ENCODE measurements at regions not wholly inside any gene's neighbourhood (a gene's known extent, or its start where the extent isn't known, plus 50 kb on each side); places are given as distances from the start of the nearest gene placed in this dataset.
"Not testable (repeated sequence)": the region's sequence is repeated elsewhere in the genome, so short reads cannot be mapped to it uniquely, and the experiment has no call there.

DNA sequence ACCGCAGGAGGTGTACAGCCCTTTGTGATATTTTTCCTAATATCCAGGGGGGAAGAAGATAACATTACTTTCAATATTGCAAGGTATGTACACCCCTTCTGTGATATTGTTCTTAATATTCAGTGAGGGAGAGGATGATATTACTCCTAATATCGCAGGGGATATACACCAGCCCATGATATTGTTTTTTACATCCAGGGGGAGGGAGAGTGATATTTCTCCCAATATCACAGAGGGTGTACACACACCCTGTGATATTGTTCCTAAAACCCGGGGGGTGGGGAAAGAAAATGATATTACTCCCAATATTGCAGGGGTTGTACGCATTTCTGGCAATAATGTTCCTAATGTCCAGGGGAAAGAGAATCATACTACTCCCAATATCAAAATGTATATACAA lies 58.0 kb upstream of the SLC25A48 start:
- DNase-seq (ENCODE audit: low spot score), result no peak

DNA sequence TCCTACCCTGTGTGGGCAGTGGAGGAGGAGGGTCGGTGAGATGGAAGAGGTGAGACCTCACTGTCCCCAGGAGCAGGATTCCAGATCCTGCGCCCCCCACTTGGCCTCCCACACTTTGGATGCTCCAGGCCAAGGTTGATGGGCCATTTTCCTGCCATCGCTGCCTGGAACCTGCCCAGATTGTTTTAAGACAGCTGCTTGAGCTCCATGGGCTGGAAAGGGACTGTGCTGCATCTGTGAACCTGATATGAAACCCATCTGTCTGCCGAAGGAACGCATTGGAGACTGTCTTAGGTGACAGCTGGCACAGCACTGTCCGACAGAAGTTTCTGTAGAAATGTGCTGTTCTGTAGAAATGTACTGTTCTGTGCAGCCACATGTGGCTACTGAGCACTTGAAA lies 72.7 kb upstream of the SLC25A48 start:
- DNase-seq (ENCODE audit: low spot score), result no peak

DNA sequence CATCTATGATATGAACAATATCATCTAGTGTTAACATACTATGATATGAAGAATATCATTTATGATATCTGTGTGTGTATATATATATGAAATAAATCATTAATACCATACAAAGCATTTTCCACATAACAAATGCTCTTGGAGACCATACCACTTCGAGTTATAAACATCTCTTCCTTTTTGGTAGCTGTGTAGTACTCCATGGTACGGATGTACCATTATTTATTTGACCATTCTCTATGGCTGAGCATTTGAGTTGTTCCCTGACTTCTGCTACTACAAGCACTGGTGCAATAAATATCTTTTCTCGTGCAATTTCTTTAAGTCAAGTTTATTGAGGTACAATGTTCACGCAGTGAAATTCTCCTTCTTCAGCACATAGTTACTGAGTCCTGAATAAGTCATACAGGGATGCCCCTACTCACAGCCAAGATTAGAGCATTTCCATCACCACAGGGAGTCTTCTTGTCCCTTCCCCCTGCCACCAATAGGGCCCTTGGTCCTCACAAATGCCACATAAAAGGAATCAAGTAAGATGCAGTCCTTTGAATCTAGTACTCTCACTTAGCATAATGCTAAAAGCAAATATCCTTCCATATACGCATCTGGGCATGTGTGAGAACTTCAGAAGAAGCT lies 75.2 kb upstream of the SLC25A48 start:
- DNase-seq (ENCODE audit: low spot score), result no peak

DNA sequence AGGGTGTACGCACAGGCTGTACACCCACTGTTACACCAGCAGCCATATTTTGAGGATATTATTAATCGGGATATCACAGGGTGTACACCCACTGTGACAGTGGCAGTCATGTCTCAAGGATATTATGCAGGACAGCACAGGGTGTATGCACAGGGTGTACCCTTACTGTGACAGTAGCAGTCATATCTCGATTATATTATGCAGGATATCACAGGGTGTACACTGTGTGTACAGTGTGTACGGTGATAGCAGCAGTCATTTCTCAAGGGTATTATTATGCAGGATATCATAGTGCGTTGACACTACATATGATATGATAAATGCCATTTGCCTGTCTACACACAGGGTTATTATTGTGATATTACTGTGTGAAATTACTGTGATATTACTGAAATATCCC lies 80.5 kb upstream of the SLC25A48 start:
- no peak for DNase-seq (ENCODE audit: low spot score)

DNA sequence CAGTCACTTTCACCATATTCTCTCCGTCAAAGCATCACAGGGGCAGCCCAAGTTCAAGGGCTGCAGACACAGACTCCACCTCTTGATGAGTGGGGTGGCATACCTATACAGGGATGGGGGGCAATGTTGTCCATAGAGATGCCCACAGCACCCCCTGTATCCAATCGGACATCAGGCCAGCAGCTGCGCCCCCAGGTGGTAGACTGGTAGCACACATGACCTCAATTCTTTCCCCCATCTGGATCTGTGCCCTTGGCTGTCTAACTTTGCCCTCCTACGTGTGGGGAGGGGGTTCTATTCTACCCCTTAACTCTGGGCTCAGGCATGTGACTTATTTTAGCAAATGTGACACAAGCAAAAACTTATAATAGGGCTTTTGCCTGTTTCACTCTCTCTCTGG lies 84.0 kb upstream of the SLC25A48 start:
- peak; percentile 6 for DNase-seq (ENCODE audit: low spot score)

DNA sequence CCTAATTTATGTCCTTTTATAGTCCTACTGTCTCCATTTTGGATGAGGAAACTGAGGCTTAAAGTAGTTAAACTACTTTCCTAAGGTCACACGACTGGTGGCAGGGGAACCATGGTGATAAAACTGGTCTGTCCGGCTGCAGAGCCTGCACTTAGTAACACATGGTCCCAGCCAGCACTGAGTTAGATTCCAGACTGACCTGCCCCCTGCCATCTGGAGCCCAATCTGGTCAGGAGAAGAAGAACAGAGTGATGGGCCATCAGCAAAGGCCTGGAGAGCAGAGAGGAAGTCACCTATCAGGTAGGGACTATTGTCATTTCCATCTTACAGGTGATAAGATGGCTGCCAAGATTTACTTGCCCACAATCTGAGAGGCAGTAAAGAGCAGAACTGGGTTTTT lies 86.6 kb upstream of the SLC25A48 start:
- no peak for DNase-seq (ENCODE audit: low spot score)

DNA sequence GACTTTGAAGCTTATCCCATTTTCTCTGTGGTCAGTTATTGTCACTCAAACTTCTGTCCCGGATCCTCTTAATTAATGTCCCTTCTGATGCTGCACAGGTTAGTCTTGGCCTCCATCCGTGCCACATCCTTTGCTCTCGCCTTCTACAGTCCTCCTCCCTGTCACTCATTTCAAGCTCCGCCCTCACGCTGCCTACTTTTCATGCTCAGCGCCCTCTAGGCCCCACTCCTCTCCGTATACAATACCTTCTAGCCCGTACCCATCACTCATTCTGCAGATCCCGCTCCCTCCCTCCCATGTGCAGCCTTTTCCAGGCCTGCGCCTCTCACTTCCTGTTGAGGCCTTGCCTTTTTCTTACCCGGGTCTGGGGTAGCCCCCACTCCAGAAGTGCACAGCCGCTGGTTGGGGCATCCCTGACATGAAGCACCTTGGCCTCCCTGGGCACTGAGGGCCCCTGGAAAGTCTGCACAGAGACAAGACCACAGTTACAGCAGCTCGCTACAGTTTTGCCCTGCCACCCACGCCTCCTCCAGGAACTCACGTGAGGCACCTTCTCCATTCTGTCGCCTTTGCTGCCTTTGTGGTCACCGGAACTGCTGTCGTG lies 88.5 kb upstream of the SLC25A48 start:
- peak; percentile 8 for DNase-seq (ENCODE audit: low spot score)

DNA sequence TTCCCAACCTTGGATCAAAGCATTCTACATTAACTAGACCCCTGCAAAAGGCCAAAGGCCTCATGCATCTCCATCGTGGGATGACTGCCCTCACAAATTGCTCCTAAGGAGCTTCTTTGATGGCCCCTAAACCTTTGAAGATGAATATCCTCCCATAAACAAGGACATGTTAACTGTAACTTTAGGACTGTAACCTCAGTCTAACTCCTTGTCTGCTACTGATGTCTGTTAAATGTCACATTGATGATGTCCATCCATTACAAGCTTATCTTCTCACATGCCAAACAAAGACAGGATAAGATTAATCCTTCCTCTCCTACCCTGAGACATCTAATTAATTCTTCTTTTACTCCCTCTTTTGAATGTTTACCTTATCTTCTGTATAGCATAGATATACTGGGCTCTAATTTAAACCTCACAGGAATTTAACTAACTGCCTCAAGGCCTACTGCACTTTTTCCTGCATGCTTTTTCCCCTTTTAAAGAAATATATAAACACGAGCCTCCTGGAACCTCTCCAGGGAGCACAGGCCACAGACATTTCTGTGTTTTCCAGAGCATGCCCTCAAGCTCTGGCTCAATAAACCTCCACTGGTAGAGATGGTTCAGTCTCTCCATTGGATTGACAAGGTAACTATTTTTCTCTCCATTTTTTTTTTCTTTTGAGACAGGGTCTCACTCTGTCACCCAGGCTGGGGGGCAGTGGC lies 90.6 kb upstream of the SLC25A48 start:
- no peak for DNase-seq (ENCODE audit: low spot score)

DNA sequence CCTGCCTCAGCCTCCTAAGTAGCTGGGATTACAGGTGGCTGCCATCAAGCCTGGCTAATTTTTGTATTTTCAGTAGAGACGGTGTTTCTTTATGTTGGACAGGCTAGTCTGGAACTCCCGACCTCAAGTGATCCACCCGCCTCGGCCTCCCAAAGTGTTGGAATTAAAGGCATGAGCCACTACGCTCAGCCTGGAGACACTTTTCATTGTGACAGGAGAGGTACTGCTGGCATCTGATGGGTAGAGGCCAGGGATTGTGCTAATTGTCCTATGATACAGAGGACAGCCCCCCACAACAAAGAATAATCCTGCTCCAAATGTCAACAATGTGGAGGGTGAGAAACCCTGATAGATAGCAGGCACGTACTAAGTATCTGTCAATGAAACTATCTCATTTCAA lies 91.3 kb upstream of the SLC25A48 start:
- no peak for DNase-seq (ENCODE audit: low spot score)

DNA sequence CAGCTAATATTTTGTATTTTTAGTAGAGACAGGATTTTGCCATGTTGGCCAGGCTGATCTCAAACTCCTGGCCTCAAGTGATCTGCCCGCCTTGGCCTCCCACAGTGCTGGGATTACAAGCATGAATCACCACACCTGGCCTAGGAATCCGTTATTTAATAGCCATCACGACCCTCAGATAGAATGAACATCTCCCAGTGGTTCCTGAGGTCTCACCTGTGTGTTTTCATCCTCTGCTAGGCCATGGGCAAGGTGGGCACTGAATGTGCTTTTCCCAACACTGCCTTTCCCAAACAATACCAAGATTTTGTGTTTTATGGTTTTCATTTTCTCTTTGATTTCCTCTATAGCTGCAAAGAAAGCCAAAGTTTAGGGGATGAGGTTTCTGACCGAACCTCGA lies 92.2 kb upstream of the SLC25A48 start:
- DNase-seq (ENCODE audit: low spot score), result not testable (repeated sequence)

DNA sequence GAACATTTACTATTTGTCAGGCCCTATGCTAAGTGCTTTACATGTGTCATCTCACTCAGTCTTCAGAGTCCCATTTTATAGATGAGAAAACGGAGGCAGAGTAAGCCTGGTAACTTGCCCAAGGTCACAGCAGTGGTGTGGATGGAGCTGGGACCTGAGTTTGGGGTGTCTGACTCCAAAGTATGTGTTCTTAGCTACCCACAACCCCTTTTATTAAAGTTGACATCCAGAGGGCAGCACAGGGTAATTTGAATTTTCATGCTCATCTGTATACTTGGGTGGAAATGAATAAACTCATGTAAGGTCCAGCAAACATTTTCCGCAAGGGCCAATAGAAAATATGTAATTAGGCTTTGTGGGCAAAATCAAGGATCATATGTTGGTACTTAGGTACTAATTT lies 93.4 kb upstream of the SLC25A48 start:
- DNase-seq (ENCODE audit: low spot score), result peak; percentile 16

DNA sequence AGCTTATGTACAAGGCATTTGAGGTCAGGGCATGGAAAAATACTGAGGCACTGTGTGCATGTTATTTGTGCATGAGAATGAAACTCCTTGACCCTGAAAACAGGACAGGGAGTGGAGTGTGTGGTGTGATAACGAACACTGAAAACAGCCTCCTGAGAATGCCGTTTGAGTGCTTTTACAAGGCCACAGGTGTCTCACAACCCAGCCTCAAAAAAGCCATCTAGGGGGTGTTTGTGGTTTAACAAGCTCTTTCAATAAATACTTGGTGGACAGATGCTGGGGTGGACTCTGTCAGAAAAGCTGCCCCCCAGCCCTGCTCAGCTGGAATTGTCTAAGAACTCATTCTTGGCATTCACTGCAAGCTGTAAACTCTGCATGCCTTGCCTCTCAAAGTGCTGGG lies 94.0 kb upstream of the SLC25A48 start:
- DNase-seq (ENCODE audit: low spot score), result no peak

DNA sequence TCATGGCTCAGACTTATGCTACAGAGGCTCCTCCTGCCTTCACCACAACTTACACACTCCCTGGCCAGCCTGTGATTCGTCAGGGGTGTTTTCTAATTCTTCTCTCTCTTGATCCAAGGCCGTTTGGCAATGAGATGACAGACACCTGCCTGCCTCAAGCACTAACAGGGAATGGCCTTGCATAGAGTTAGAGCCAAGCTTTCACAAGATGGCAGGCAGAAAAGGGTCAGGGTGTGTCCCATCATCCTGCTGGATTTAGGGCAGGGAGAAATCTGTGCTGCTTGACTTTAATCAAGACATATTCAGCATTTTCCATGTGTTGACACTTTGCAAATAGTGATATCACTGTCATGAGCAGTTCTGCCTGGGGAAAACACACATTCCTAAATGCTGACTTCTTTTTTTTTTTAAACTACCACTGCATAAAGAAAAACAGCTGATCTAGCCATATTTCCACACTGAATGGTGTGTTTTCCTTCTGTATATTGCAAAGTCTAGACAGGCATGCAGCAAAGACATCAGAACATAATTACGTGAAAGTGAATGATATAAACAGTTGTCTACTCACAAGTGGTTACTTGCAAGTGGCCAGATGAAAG lies 95.0 kb upstream of the SLC25A48 start:
- no peak for DNase-seq (ENCODE audit: low spot score)

DNA sequence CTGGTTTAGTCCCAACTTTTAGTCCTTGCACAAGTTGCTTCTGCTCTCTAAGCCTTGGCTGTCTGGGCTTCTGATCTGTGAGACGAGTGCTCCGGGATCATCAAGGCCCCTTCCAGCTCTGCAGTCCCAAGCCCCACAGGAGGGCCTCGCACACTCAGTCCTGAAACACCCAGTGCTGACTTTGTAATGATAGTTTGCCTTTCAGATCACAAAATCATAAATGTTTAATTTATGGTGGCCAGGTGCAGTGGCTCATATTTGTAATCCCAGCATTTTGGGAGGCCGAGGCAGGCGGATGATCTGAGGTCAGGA lies 95.9 kb upstream of the SLC25A48 start:
- no peak for DNase-seq (ENCODE audit: low spot score)

DNA sequence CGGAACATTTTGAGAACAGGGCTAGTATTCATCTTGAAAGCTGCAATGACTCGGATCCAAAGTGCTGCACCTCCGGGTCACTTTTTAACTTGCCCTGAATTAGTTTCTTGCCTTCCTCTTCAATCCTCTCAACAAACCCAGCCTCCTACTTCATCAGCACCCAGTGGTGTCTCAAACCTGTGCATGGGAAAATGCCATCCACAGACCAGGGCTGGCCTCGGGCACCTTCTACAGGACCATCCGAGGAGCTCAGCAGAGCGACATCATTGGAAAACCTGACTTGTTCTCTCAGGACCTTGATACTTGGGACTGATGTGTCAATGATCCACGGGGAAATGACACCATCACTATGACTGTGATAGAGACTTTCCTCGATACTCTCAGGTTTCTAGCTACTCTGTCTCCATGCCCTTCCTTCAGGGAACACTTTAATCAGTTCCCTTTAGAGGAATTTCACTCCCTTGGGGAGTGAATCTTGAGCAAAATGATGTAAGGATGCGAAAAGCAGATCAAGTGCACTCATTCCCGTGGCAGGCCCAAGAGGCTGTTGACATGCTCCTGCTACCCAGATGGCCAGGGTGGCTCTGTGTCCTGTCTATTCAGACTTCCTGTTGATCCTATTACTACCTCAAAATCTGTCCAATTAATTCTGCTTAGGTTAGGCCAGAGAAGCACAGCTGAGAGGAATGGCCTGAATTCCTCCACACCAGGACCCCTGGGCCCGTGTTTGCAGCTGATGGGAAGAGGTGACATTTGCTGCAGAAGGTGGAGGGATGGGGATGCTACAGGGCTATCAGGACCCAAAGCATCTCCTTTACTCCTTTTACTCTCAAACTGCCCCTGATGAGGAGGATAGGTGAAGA lies 96.5 kb upstream of the SLC25A48 start:
- DNase-seq (ENCODE audit: low spot score), result no peak

DNA sequence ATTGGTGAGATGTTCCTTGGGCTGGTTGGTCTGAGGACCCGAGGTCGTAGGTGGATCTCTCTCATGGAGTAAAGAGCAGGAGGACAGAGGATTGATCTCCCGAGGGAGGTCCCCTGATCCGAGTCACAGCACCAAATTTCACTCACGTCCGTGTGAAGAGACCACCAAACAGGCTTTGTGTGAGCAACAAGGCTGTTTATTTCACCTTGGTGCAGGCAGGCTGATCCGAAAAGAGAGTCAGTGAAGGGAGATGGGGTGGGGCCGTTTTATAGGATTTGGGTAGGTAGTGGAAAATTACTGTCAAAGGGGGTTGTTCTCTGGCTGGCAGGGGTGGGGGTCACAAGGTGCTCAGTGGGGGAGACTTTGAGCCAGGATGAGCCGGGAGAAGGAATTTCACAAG lies 97.5 kb upstream of the SLC25A48 start:
- not testable (repeated sequence) for DNase-seq (ENCODE audit: low spot score)

DNA sequence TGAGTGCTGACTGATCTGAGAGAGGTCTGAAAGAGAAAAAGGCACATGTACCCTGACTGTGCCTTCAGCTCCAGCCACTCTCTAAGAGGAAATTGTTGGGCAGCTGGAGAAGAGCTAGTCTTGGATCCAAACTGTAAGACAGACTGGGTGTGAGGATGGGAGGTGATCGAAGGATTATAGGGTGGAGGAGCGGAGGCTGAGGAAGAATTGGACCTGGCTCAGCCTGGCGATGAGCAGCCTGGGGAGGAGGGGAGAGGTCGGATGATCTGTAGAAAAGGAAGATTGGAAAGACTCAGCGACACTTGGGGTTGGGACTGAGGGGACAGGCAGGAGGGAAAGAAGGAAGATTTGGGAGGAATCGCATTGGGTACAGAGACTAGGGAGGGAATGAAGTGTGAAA lies 98.6 kb upstream of the SLC25A48 start:
- no peak for DNase-seq (ENCODE audit: low spot score)

DNA sequence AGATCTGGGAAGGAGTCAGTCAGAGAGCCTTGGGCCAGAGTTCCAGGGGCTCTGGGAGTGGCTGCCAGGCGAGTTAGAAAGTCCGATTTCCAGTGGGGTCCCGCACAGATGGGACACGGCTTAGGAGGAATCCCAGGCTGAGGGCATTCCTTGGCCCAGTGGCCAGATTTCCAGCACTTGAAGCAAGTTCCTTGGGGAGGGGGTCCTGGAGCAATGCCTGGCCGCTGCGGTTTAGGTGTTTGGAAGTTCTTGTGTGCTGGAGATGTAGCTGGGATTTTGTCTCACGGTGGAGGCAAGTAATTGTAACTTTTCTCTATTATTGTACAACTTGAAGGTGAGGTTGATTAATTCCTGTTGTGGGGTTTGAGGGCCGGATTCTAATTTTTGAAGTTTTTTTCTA lies 99.5 kb upstream of the SLC25A48 start:
- not testable (repeated sequence) for DNase-seq (ENCODE audit: low spot score)

DNA sequence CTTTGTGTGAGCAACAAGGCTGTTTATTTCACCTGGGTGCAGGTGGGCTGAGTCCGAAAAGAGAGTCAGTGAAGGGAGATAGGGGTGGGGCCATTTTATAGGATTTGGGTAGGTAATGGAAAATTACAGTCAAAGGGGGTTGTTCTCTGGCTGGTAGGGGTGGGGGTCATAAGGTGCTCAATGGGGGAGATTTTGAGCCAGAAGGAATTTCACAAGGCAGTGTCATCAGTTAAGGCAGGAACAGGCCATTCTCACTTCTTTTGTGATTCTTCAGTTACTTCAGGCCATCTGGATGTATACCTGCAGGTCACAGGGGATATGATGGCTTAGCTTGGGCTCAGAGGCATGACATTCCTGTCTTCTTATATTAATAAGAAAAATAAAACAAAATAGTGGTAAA lies 103.4 kb upstream of the SLC25A48 start:
- not testable (repeated sequence) for DNase-seq (ENCODE audit: low spot score)

DNA sequence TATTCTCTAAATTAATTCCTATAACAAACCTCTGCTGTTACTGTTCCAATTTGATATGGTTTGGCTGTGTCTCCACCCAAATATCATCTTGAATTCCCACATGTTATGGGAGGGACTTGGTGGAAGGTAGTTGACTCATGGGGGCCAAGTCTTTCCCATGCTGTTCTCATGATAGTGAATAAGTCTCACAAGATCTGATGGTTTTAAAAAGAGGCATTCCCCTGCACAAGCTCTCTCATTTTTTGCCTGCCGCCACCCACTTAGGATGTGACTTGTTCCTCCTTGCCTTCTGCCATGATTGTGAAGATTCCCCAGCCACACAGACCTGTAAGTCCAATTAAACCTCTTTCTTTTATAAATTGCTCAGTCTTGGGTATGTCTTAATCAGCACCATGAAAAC lies 104.3 kb upstream of the SLC25A48 start:
- not testable (repeated sequence) for DNase-seq (ENCODE audit: low spot score)

DNA sequence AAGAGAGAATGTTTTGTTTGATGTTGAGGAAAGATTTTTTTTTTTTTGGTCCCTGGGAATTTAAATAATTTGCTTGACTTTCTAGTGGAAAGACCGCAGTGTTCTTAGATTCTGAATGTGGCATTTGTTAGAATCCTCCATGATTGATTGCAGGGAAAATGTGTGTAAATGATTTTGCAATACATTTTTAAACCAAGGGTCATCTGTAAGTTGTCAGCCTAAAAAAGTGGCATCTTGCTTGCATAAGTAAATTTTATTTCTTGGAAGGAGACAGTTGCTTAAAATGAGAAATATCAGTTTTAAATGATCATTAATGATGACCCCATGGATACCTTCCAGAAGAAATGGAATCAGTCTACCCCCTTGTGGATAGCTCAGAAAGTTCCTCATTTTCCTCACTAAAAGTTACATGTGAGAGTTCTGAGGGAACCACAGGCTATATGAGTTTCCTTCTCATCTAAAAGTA lies 105.1 kb upstream of the SLC25A48 start:
- DNase-seq (ENCODE audit: low spot score), result no peak

DNA sequence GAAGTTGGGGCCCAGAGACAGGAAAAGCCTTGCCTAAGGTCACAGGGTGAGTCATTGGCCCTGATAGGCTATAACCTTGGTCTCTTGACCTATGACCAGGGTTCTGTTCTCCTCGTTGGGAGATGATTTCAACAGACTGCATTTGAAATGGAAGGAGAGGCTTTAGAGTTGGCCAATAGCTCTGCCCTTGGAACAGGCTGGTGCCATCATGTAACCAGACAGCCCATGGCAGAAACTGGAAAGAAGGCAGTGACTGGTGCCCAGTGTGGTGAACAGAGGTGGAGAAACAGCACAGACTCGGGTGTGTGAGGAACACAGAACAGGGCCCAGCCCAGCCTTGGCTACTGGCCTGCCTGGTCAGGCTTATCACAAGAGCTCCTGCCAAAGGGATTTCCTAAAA lies 109.8 kb upstream of the SLC25A48 start:
- no peak for DNase-seq (ENCODE audit: low spot score)
